ENCODE measurements at regions not wholly inside any gene's neighbourhood (a gene's known extent, or its start where the extent isn't known, plus 50 kb on each side); places are given as distances from the start of the nearest gene placed in this dataset.
A peak's percentile ranks its signal among the peaks of the same experiment; 100 is the strongest.
"Not testable (repeated sequence)": the region's sequence is repeated elsewhere in the genome, so short reads cannot be mapped to it uniquely, and the experiment has no call there.

DNA sequence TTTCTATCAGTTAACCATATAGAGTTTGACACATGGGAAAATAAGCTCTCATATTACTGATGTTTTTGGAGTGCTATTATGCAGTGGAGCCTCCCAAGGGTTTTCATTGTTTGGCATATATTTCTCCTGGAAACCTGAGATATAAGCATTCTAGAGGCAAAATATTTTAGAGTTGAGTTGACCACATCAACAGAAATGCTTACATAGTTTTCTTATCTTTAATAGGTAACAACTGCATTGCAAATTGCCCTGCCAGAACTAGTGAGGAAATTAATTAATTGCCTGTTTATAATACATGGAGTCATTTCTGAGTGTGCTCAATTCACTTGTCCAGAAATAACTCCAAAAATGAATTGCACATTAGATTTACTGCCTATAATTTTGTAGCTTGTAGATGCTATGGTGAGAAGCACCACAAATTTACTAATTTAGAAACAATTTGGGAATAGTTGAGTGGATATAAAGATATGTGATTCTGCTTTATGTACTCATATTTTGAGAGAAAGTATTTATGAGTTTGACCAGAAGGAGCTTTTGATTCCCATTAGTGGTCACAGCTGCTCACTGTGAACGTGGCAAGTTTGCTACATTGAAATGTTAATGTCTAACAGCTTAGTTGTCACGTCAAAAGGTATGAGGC, 288.7 kb downstream of the CD109 start:
- H3K4me3 ChIP-seq (ENCODE audit: low read length), result no peak overlapping the region
- DNase-seq (ENCODE audit: low read depth, low spot score), result no peak

DNA sequence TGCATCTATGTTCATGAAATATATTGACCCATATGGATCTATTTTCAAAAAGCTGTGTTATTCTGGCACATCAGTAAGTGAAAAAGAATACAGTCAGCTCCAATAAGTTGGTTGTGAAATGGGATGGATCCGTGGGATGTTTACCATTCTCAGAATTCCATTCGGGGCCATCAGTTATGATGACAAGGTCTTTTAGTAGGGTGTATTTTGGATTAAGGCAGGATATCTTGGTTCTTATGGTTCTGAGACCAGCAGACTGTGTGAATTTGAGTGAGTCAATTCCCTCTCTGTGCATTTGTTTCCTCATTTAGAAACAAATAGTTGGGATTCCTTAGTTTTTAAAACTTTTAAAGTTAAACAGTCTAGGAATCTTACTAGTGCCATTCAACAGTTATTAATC, 287.4 kb downstream of the CD109 start:
- no peak for DNase-seq (ENCODE audit: low read depth, low spot score)
- no peak overlapping the region for H3K4me3 ChIP-seq (ENCODE audit: low read length)

GRCh38 chr6:73980096-73980495, 284.1 kb downstream of the CD109 start:
- H3K4me3 ChIP-seq (ENCODE audit: low read length), result no peak overlapping the region
- no peak for DNase-seq (ENCODE audit: low read depth, low spot score)

DNA sequence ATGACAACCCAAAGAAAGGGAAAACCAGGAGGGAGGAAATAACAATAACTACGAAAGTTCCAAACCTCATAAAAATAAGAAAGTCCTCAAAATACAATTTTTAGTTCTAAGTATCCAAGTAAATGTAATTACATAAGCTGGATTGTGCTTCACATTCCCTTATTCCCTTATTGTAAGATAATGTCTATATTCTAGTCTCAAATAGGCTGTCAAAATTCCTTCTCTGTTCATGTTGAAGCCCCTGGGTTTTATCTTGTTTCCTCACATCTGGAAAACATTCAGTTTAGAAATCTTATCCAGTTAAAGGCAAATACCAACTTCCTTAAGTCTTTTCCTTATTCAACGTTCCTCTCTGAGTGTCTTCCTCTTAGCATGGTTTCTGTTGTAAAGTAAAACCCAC, 282.3 kb downstream of the CD109 start:
- DNase-seq (ENCODE audit: low read depth, low spot score), result no peak
- no peak overlapping the region for H3K4me3 ChIP-seq (ENCODE audit: low read length)

- DNase-seq (ENCODE audit: low read depth, low spot score); H3K4me3 ChIP-seq (ENCODE audit: low read length): not testable (repeated sequence)
Observed at GRCh38 chr6:73972518-73972917, 276.5 kb downstream of the CD109 start.

- peak; percentile 29 for DNase-seq (ENCODE audit: low read depth, low spot score)
- no peak overlapping the region for H3K4me3 ChIP-seq (ENCODE audit: low read length)
Observed at GRCh38 chr6:73969971-73970970, 274.3 kb downstream of the CD109 start.

- no peak for DNase-seq (ENCODE audit: low read depth, low spot score)
Observed at GRCh38 chr6:73968221-73968757, 272.3 kb downstream of the CD109 start.

GRCh38 chr6:73965539-73966029, 269.6 kb downstream of the CD109 start:
- no peak for DNase-seq (ENCODE audit: low read depth, low spot score)
- H3K4me3 ChIP-seq (ENCODE audit: low read length), result no peak overlapping the region

More at GRCh38 chr6:73968221-73968757, 272.3 kb downstream of the CD109 start:
- H3K4me3 ChIP-seq (ENCODE audit: low read length), result no peak overlapping the region

GRCh38 chr6:73964241-73964854, 268.3 kb downstream of the CD109 start:
- H3K4me3 ChIP-seq (ENCODE audit: low read length), result no peak overlapping the region
- no peak for DNase-seq (ENCODE audit: low read depth, low spot score)

- H3K4me3 ChIP-seq (ENCODE audit: low read length), result no peak overlapping the region
- no peak for DNase-seq (ENCODE audit: low read depth, low spot score)
Observed at GRCh38 chr6:73962884-73963283, 266.9 kb downstream of the CD109 start.

DNA sequence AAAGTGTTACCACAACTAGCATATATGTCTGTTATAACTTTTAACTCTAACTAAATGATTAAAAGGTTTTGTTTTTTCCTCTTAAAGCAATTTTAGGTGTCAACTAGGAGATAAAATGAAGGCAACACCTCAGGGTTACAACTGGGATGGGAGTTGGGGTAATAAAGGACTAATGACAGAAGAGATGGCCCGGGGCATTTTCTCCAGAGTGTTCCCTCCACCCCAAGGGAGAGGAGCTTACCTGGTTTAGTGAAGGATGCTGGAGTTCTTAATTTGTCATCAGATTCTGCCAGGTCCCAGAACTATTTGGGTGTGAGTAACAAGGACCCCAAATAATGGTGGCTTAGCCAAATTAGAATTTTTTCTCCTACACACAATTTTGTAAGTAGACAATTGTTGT, 260.3 kb downstream of the CD109 start:
- no peak overlapping the region for H3K4me3 ChIP-seq (ENCODE audit: low read length)
- no peak for DNase-seq (ENCODE audit: low read depth, low spot score)

DNA sequence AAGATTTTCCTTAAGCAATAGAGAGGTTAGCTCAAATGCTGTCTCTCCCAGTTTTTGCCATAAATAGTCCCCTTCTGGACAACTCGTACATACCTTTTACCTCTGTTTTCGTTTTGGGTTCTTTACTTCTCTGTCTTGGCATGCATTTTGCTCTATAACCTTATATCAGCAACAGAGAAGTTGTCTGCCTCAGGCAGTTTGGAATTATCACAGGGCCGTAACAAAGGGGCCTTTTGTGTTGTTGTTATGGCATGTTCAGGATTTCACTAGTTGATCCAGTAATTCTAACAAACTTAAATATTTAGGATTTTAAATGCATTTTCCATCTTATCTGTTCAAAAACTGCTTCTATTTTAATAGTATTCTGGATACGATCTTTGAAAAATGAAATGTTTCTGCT, 259.8 kb downstream of the CD109 start:
- H3K4me3 ChIP-seq (ENCODE audit: low read length), result no peak overlapping the region
- DNase-seq (ENCODE audit: low read depth, low spot score), result no peak

DNA sequence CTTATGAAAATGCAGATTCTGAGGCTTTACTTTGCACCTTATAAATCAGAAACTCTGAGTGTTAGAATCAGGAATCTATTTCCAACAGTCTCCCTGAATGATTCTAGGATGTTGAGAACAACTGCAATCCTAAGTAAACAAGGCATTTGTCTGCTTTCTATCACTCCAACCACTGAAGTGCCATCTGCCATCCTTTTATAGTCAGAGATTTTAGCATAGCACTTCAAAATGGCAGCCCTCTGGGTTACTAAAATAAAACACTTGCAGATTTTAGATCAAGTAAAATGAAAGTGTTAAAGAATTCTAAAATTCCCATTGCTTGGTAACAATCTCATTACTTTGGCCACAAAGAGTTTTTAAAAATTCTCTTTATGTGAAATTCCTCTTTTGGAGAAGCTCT, 258.9 kb downstream of the CD109 start:
- DNase-seq (ENCODE audit: low read depth, low spot score), result no peak
- no peak overlapping the region for H3K4me3 ChIP-seq (ENCODE audit: low read length)

DNA sequence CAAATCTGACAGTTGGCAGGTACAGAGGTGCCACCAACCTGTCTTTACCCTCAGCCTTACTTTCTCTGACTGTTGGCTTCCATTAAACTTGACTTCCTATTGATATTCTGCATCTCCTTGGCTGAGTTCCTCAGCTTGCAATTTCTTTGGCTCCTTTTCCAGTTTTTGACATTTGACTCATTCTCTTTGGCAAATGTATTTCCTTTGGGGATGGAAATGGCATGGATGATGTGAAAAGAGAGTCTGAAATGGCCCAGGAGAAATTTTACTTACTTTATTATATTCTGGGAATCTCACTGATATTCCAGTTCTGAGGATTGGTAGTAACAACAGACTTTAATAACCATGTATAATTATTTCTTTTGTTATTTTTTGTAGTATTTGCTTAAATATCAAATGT, 255.2 kb downstream of the CD109 start:
- H3K4me3 ChIP-seq (ENCODE audit: low read length), result no peak overlapping the region
- DNase-seq (ENCODE audit: low read depth, low spot score), result no peak

DNA sequence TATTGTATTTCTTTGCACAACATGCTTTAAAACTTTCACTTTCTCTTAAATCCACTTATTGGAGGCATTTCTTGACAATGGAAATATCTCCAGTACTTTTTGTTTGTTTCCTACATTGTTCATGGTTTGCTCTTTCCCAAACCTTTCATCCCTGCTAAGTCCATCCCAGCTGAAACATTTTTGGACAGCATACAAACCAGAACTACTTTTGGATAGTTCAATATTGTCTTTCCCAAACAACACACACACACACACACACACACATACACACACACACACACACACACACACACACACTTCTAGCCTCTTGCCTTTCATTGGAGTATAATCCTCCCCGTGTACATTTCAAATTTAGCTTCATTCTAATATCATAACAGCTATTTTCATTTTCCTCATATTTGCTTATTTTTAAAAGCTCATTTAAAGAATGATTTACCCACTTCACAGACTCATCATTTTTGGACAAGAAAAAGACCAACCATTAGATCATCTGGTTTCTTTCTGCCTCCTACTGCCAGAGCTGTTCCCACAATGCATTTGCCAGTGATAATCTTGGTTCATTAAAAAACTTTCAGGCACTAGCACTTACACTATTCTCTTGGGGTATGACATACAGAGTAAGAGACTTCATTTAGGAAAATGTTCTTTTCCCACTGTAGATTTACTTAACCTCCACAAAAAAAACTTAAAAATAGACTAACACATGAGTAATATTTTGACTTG, 248.1 kb downstream of the CD109 start:
- DNase-seq (ENCODE audit: low read depth, low spot score), result no peak
- no peak overlapping the region for H3K4me3 ChIP-seq (ENCODE audit: low read length)

DNA sequence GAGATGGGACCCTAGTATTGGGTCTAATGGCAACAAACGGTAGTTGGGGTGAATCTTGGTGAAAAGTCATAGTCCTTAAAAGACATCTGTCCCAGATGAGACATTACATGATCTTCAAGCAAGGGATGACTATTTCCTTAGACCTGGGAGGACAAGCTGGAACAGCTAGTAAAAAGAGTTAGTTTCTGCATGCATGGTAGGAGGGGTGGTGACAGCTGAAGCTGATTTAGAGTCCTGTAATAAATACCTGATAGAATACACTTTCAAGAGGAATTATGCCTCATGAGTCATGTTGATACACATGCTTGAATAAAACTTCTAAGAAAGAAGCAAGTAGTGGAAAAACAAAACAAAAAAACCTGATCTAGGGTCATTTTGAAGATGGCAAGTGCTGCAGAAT, 247.4 kb downstream of the CD109 start:
- no peak for DNase-seq (ENCODE audit: low read depth, low spot score)
- H3K4me3 ChIP-seq (ENCODE audit: low read length), result no peak overlapping the region

GRCh38 chr6:73942592-73943186, 246.7 kb downstream of the CD109 start:
- DNase-seq (ENCODE audit: low read depth, low spot score), result no peak
- H3K4me3 ChIP-seq (ENCODE audit: low read length), result no peak overlapping the region

- DNase-seq (ENCODE audit: low read depth, low spot score), result no peak
- no peak overlapping the region for H3K4me3 ChIP-seq (ENCODE audit: low read length)
Observed at GRCh38 chr6:73941892-73942291, 245.9 kb downstream of the CD109 start.

GRCh38 chr6:73937805-73938204, 241.8 kb downstream of the CD109 start:
- H3K4me3 ChIP-seq (ENCODE audit: low read length), result no peak overlapping the region
- no peak for DNase-seq (ENCODE audit: low read depth, low spot score)
